ENCODE measurements at regions not wholly inside any gene's neighbourhood (a gene's known extent, or its start where the extent isn't known, plus 50 kb on each side); places are given as distances from the start of the nearest gene placed in this dataset.

GRCh38 chr14:29217813-29218450 is 451.3 kb downstream of the FOXG1 start:
- no peak for DNase-seq (ENCODE audit: low spot score)

- DNase-seq (ENCODE audit: low spot score) = no peak
These were observed 453.5 kb downstream of the FOXG1 start for GRCh38 chr14:29220072-29220471.

GRCh38 chr14:29220566-29220965 is 454.0 kb downstream of the FOXG1 start:
- DNase-seq (ENCODE audit: low spot score) = no peak

GRCh38 chr14:29222006-29222405 is 455.4 kb downstream of the FOXG1 start:
- DNase-seq (ENCODE audit: low spot score) = no peak

- no peak for DNase-seq (ENCODE audit: low spot score)
These were observed 456.2 kb downstream of the FOXG1 start for GRCh38 chr14:29222671-29223268.

GRCh38 chr14:29223947-29224346 is 457.4 kb downstream of the FOXG1 start:
- no peak for DNase-seq (ENCODE audit: low spot score)

GRCh38 chr14:29227631-29228030 is 461.0 kb downstream of the FOXG1 start:
- DNase-seq (ENCODE audit: low spot score) = no peak

- no peak for DNase-seq (ENCODE audit: low spot score)
These were observed 465.6 kb downstream of the FOXG1 start for GRCh38 chr14:29232153-29232552.

- no peak for DNase-seq (ENCODE audit: low spot score)
These were observed 466.1 kb downstream of the FOXG1 start for GRCh38 chr14:29232711-29233110.

- no peak for DNase-seq (ENCODE audit: low spot score)
These were observed 466.6 kb downstream of the FOXG1 start for GRCh38 chr14:29233188-29233587.

GRCh38 chr14:29235991-29236390 is 469.4 kb downstream of the FOXG1 start:
- no peak for DNase-seq (ENCODE audit: low spot score)

- DNase-seq (ENCODE audit: low spot score) = no peak
These were observed 469.8 kb downstream of the FOXG1 start for GRCh38 chr14:29236401-29236800.

GRCh38 chr14:29236848-29237247 is 470.3 kb downstream of the FOXG1 start:
- DNase-seq (ENCODE audit: low spot score) = no peak

GRCh38 chr14:29240066-29240465 is 473.5 kb downstream of the FOXG1 start:
- no peak for DNase-seq (ENCODE audit: low spot score)

GRCh38 chr14:29242755-29243754 is 476.5 kb downstream of the FOXG1 start:
- DNase-seq (ENCODE audit: low spot score) = no peak

- DNase-seq (ENCODE audit: low spot score) = no peak
These were observed 489.1 kb downstream of the FOXG1 start for GRCh38 chr14:29255692-29256091.

- no peak for DNase-seq (ENCODE audit: low spot score)
These were observed 496.4 kb downstream of the FOXG1 start for GRCh38 chr14:29262979-29263378.

- no peak for DNase-seq (ENCODE audit: low spot score)
These were observed 498.3 kb downstream of the FOXG1 start for GRCh38 chr14:29264865-29265264.

GRCh38 chr14:29265852-29266251 is 499.3 kb downstream of the FOXG1 start:
- DNase-seq (ENCODE audit: low spot score) = no peak

GRCh38 chr14:29271669-29272068 is 505.1 kb downstream of the FOXG1 start:
- no peak for DNase-seq (ENCODE audit: low spot score)

- DNase-seq (ENCODE audit: low spot score) = no peak
These were observed 506.9 kb downstream of the FOXG1 start for GRCh38 chr14:29273513-29273912.

GRCh38 chr14:29274890-29275596 is 508.5 kb downstream of the FOXG1 start:
- no peak for DNase-seq (ENCODE audit: low spot score)
